DND-41 (cell line): ENCODE measurements at regions not wholly inside any gene's neighbourhood (a gene's known extent, or its start where the extent isn't known, plus 50 kb on each side); places are given as distances from the start of the nearest gene placed in this dataset.
A peak's percentile ranks its signal among the peaks of the same experiment; 100 is the strongest.

Experiments
- ATAC-seq: fragments of 200-7000 bp; cut with Tn5 transposase; 3 replicates; pipeline ENCODE4 v1.9.1; 2021; ENCODE audit warnings: low read depth; ENCODE audit not compliant: insufficient read depth
- DNase-seq: peaks from one replicate; pipeline ENCODE4 v3.0.0-alpha.2; 2020
- H2AFZ ChIP-seq: 2 replicates; pipeline ENCODE4 v1.6.0; 2012; ENCODE audit warnings: low read depth, low read length
- H3K27ac ChIP-seq: 2 replicates; pipeline ENCODE4 v1.5.1; 2012; ENCODE audit warnings: low read length, inconsistent platforms
- H3K27me3 ChIP-seq: fragments of 200-600 bp; sonication (generic); 2 replicates; pipeline ENCODE4 v1.6.0; 2012; ENCODE audit warnings: low read length, mild to moderate bottlenecking, inconsistent platforms; ENCODE audit not compliant: insufficient read depth, poor library complexity
- H3K36me3 ChIP-seq: 2 replicates; pipeline ENCODE4 v1.5.1; 2012; ENCODE audit warnings: low read length, inconsistent platforms; ENCODE audit not compliant: insufficient read depth
- H3K4me1 ChIP-seq: 2 replicates; pipeline ENCODE4 v1.5.1; 2012; ENCODE audit warnings: mild to moderate bottlenecking, low read length; ENCODE audit not compliant: insufficient read depth
- H3K4me2 ChIP-seq: 2 replicates; pipeline ENCODE4 v1.6.0; 2012; ENCODE audit warnings: mild to moderate bottlenecking, moderate library complexity, low read length, inconsistent platforms; ENCODE audit not compliant: insufficient read depth
- H3K4me3 ChIP-seq, 2 experiments: fragments of 200-600 bp in 1 of 2; shearing (Covaris generic) in 1 of 2; 2 replicates each; pipeline ENCODE4 v1.5.1; 2012 to 2016; ENCODE audit warnings: inconsistent platforms in 2 of 2, low read length in 2 of 2, mild to moderate bottlenecking in 2 of 2, low read depth in 1 of 2, moderate library complexity in 1 of 2
- H3K79me2 ChIP-seq: 2 replicates; pipeline ENCODE4 v1.6.0; 2012; ENCODE audit warnings: low read length, inconsistent platforms; ENCODE audit not compliant: insufficient read depth
- H3K9ac ChIP-seq: 2 replicates; pipeline ENCODE4 v1.6.0; 2012; ENCODE audit warnings: low read depth, mild to moderate bottlenecking, inconsistent platforms, low read length, moderate library complexity
- H3K9me3 ChIP-seq: 2 replicates; pipeline ENCODE4 v1.5.1; 2012; ENCODE audit warnings: low read length, moderate library complexity, mild to moderate bottlenecking, inconsistent platforms; ENCODE audit not compliant: insufficient read depth, severe bottlenecking
- H4K20me1 ChIP-seq: 2 replicates; pipeline ENCODE4 v1.6.0; 2012; ENCODE audit warnings: low read length; ENCODE audit not compliant: insufficient read depth
- EZH2 ChIP-seq: IDR thresholded peaks from 3 replicates; pipeline ENCODE4 v1.6.1; 2012; ENCODE audit warnings: borderline replicate concordance, low read depth, mild to moderate bottlenecking, moderate library complexity, low read length, inconsistent platforms; ENCODE audit not compliant: severe bottlenecking
- TF ChIP-seq, protein P1 (sequence below): IDR thresholded peaks from 2 replicates; pipeline ENCODE4 v1.5.1; 2012; ENCODE audit warnings: borderline replicate concordance, low read length, moderate library complexity, mild to moderate bottlenecking; ENCODE audit not compliant: poor library complexity, severe bottlenecking; ENCODE audit errors: extremely low read depth

- TF ChIP-seq, protein P1, sequence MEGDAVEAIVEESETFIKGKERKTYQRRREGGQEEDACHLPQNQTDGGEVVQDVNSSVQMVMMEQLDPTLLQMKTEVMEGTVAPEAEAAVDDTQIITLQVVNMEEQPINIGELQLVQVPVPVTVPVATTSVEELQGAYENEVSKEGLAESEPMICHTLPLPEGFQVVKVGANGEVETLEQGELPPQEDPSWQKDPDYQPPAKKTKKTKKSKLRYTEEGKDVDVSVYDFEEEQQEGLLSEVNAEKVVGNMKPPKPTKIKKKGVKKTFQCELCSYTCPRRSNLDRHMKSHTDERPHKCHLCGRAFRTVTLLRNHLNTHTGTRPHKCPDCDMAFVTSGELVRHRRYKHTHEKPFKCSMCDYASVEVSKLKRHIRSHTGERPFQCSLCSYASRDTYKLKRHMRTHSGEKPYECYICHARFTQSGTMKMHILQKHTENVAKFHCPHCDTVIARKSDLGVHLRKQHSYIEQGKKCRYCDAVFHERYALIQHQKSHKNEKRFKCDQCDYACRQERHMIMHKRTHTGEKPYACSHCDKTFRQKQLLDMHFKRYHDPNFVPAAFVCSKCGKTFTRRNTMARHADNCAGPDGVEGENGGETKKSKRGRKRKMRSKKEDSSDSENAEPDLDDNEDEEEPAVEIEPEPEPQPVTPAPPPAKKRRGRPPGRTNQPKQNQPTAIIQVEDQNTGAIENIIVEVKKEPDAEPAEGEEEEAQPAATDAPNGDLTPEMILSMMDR, result no peak
- TF ChIP-seq EZH2, result no peak
- no peak overlapping the region for H3K9ac ChIP-seq
- peaks cover 9% of the 10 kb centered on the region for H3K27me3 ChIP-seq
- ATAC-seq, result no peak
- H3K9me3 ChIP-seq, result no peaks in the 10 kb centered on the region
- no peaks in the 10 kb centered on the region for H3K36me3 ChIP-seq
- no peak overlapping the region for H3K4me3 ChIP-seq
- no peaks in the 10 kb centered on the region for H4K20me1 ChIP-seq
- no peak overlapping the region for H2AFZ ChIP-seq
- no peak overlapping the region for H3K27ac ChIP-seq
- no peaks in the 10 kb centered on the region for H3K4me1 ChIP-seq
- DNase-seq, result peak; percentile 5
- no peaks in the 10 kb centered on the region for H3K79me2 ChIP-seq
- no peak overlapping the region for H3K4me2 ChIP-seq
These were observed 399.3 kb downstream of the HTR7 start for GRCh38 chr10:90458571-90458970.

- Histone ChIP-seq H3K27me3 (peaks cover 9% of the 10 kb centered on the region), H3K4me2 (no peak overlapping the region), H3K9ac (no peak overlapping the region), H3K4me1 (no peaks in the 10 kb centered on the region), H3K79me2 (no peaks in the 10 kb centered on the region), H3K27ac (no peak overlapping the region), H4K20me1 (no peaks in the 10 kb centered on the region), H2AFZ (no peak overlapping the region), H3K9me3 (no peaks in the 10 kb centered on the region), H3K36me3 (no peaks in the 10 kb centered on the region), H3K4me3 (no peak overlapping the region)
- DNase-seq, result no peak
- TF ChIP-seq, protein P1, result no peak
- TF ChIP-seq EZH2, result no peak
- ATAC-seq, result no peak
These were observed 396.2 kb downstream of the HTR7 start for GRCh38 chr10:90461437-90462155.

- ATAC-seq, result no peak
- Histone ChIP-seq H3K4me2 (no peak overlapping the region), H2AFZ (no peak overlapping the region), H3K27ac (no peak overlapping the region), H3K79me2 (no peaks in the 10 kb centered on the region), H3K9ac (no peak overlapping the region), H3K4me1 (no peaks in the 10 kb centered on the region), H3K9me3 (no peaks in the 10 kb centered on the region), H3K36me3 (no peaks in the 10 kb centered on the region), H3K4me3 (no peak overlapping the region), H3K27me3 (peaks cover 9% of the 10 kb centered on the region), H4K20me1 (no peaks in the 10 kb centered on the region)
- DNase-seq, result no peak
- TF ChIP-seq, protein P1, result no peak
- no peak for TF ChIP-seq EZH2
These were observed 394.9 kb downstream of the HTR7 start for GRCh38 chr10:90462749-90463470.
